Calu3 (cell line): ENCODE measurements at regions not wholly inside any gene's neighbourhood (a gene's known extent, or its start where the extent isn't known, plus 50 kb on each side); places are given as distances from the start of the nearest gene placed in this dataset.
"Not testable (repeated sequence)": the region's sequence is repeated elsewhere in the genome, so short reads cannot be mapped to it uniquely, and the experiment has no call there.

ENCODE experiments used
- BruUV-seq: library from RNA; stranded (reverse); fragments of 400-500 nt; replicated peaks from 2 replicates; lab custom pipeline; 2021; lab: Mats Ljungman, UMichigan
- CTCF ChIA-PET: fragments of 300-600 bp; sonication (Branson Sonifier 250); formaldehyde crosslinking; loops from one replicate; lab custom pipeline; 2022; ENCODE audit warnings: antibody characterized with exemption; lab: Charles Lee
- DNase-seq: peaks from one replicate; pipeline ENCODE4 v3.0.0; 2022
- H3K27ac Mint-ChIP-seq: one replicate; pipeline ENCODE4 v1.8.0; 2022; ENCODE audit warnings: mixed read lengths; ENCODE audit not compliant: unreplicated experiment
- H3K27me3 Mint-ChIP-seq: one replicate; pipeline ENCODE4 v1.8.0; 2022; ENCODE audit warnings: mixed read lengths; ENCODE audit not compliant: unreplicated experiment
- H3K36me3 Mint-ChIP-seq: one replicate; pipeline ENCODE4 v1.8.0; 2022; ENCODE audit warnings: mild to moderate bottlenecking, moderate library complexity, mixed read lengths; ENCODE audit not compliant: insufficient read depth, unreplicated experiment
- H3K4me1 Mint-ChIP-seq: one replicate; pipeline ENCODE4 v1.8.0; 2022; ENCODE audit warnings: mild to moderate bottlenecking, low read depth, mixed read lengths; ENCODE audit not compliant: unreplicated experiment
- H3K4me3 Mint-ChIP-seq: one replicate; pipeline ENCODE4 v1.8.0; 2022; ENCODE audit warnings: mild to moderate bottlenecking, low read depth, moderate library complexity, mixed read lengths; ENCODE audit not compliant: unreplicated experiment
- H3K9me3 Mint-ChIP-seq: one replicate; pipeline ENCODE4 v1.8.0; 2022; ENCODE audit warnings: low read depth, mixed read lengths; ENCODE audit not compliant: unreplicated experiment
- intact Hi-C: fragments of 100-400 bp; cut with micrococcal nuclease; formaldehyde crosslinking; loops from one replicate; pipeline ENCODE4 v1.10.0; 2022; ENCODE audit not compliant: unreplicated experiment
- TF ChIP-seq, protein P1 (sequence below): fragments of 200-600 bp; IDR thresholded peaks from one replicate; pipeline ENCODE4 v1.8.0; 2022; ENCODE audit warnings: antibody characterized with exemption; ENCODE audit not compliant: unreplicated experiment

DNA sequence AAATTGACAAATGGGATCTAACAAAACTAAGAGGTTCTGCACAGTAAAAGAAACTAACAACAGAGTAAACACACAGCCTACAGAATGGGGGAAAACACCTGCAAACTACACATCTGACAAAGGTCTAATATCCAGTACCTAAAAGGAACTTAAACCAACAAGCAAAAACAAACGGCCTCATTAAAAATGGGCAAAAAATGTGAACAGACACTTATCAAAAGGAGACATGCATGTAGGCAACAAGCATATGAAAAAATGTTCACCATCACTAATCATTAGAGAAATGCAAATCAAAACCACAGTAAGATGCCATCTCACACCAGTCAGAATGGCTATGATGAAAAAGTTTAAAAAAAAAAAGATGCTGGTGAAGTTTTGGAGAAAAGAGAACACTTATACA lies 197.4 kb downstream of the KBTBD2 start:
- Mint-ChIP-seq H3K4me1 (peaks cover 22% of the 10 kb centered on the region), H3K27ac (no peak overlapping the region), H3K36me3 (peaks cover 5% of the 10 kb centered on the region), H3K9me3 (peaks cover 15% of the 10 kb centered on the region), H3K27me3 (no peaks in the 10 kb centered on the region), H3K4me3 (no peak overlapping the region)
- no TSS peak for BruUV-seq
- intact Hi-C loops: no loop called here
- TF ChIP-seq, protein P1, sequence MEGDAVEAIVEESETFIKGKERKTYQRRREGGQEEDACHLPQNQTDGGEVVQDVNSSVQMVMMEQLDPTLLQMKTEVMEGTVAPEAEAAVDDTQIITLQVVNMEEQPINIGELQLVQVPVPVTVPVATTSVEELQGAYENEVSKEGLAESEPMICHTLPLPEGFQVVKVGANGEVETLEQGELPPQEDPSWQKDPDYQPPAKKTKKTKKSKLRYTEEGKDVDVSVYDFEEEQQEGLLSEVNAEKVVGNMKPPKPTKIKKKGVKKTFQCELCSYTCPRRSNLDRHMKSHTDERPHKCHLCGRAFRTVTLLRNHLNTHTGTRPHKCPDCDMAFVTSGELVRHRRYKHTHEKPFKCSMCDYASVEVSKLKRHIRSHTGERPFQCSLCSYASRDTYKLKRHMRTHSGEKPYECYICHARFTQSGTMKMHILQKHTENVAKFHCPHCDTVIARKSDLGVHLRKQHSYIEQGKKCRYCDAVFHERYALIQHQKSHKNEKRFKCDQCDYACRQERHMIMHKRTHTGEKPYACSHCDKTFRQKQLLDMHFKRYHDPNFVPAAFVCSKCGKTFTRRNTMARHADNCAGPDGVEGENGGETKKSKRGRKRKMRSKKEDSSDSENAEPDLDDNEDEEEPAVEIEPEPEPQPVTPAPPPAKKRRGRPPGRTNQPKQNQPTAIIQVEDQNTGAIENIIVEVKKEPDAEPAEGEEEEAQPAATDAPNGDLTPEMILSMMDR: no peak
- CTCF ChIA-PET: no interaction called here
- no peak for DNase-seq

GRCh38 chr7:32691965-32692815 lies 196.9 kb downstream of the AVL9 start:
- intact Hi-C loops: loop anchor here (2.0 kb wide), 1 partner anchor 417 kb away; the partner anchor contains the start of gene RP9
- CTCF ChIA-PET: interaction anchor here (1.7 kb wide), 1 partner anchor 416 kb away, joined by 3 read pairs; no protein-coding TSS in a partner anchor
- BruUV-seq, H3K27me3 Mint-ChIP-seq, H3K27ac Mint-ChIP-seq: not testable (repeated sequence)
- peak overlapping the region; percentile 27 for H3K4me3 Mint-ChIP-seq
- TF ChIP-seq, protein P1: peak; percentile 69
- peaks cover 22% of the 10 kb centered on the region for H3K4me1 Mint-ChIP-seq
- H3K9me3 Mint-ChIP-seq: peaks cover 16% of the 10 kb centered on the region
- peaks cover 10% of the 10 kb centered on the region for H3K36me3 Mint-ChIP-seq
- DNase-seq: peak; percentile 48

- H3K9me3 Mint-ChIP-seq, CTCF ChIA-PET, H3K4me3 Mint-ChIP-seq, H3K27me3 Mint-ChIP-seq, intact Hi-C loops, DNase-seq, BruUV-seq, H3K27ac Mint-ChIP-seq: not testable (repeated sequence)
- Mint-ChIP-seq H3K36me3 (peaks cover 10% of the 10 kb centered on the region), H3K4me1 (peaks cover 21% of the 10 kb centered on the region)
Measured at GRCh38 chr7:32688092-32688491, 192.8 kb downstream of the AVL9 start.

- Mint-ChIP-seq H3K36me3 (peaks cover 29% of the 10 kb centered on the region), H3K4me1 (peaks cover 53% of the 10 kb centered on the region), H3K27ac (peak overlapping the region; percentile 96), H3K27me3 (no peaks in the 10 kb centered on the region), H3K4me3 (peak overlapping the region; percentile 26), H3K9me3 (peaks cover 5% of the 10 kb centered on the region)
- DNase-seq: no peak
- intact Hi-C loops: loop anchor here (2.0 kb wide), 1 partner anchor 190 kb away; the partner anchor contains the start of gene LSM5
- TF ChIP-seq, protein P1: no peak
- BruUV-seq: TSS peak; percentile 90
- CTCF ChIA-PET: no interaction called here
Measured at GRCh38 chr7:32681174-32681518, 185.9 kb downstream of the AVL9 start.
